PC-3 (cell line): ENCODE measurements at regions not wholly inside any gene's neighbourhood (a gene's known extent, or its start where the extent isn't known, plus 50 kb on each side); places are given as distances from the start of the nearest gene placed in this dataset.
"Not testable (repeated sequence)": the region's sequence is repeated elsewhere in the genome, so short reads cannot be mapped to it uniquely, and the experiment has no call there.

Experiments
- ATAC-seq: fragments of 200-7000 bp; cut with Tn5 transposase; 2 replicates; pipeline ENCODE4 v1.9.1; 2020; ENCODE audit warnings: mild to moderate bottlenecking, moderate library complexity
- BruUV-seq: library from RNA; stranded (reverse); fragments of 400-500 nt; replicated peaks from 2 replicates; lab custom pipeline; 2021; lab: Mats Ljungman, UMichigan
- CTCF ChIA-PET: fragments of 300-600 bp; sonication (Branson Sonifier 250); formaldehyde crosslinking; loops from one replicate; lab custom pipeline; 2022; ENCODE audit warnings: antibody characterized with exemption; lab: Charles Lee
- POLR2A ChIA-PET: fragments of 300-600 bp; sonication (Branson Sonifier 250); formaldehyde crosslinking; loops from one replicate; lab custom pipeline; 2022; ENCODE audit warnings: antibody characterized with exemption; ENCODE audit not compliant: unreplicated experiment; lab: Charles Lee
- DNase-seq: peaks from one replicate; pipeline ENCODE4 v3.0.0-alpha.2; 2015
- H2AFZ ChIP-seq: fragments of 300-600 bp; sonication (generic); 2 replicates; pipeline ENCODE4 v1.6.0; 2016; ENCODE audit warnings: antibody characterized with exemption, low read length
- H3F3A ChIP-seq: fragments of 300-600 bp; sonication (generic); one replicate; pipeline ENCODE4 v1.6.0; 2017; ENCODE audit warnings: antibody characterized with exemption, low read length, control low read depth, mild to moderate bottlenecking; ENCODE audit not compliant: unreplicated experiment
- H3K27ac ChIP-seq: fragments of 300-600 bp; sonication (generic); 2 replicates; pipeline ENCODE4 v1.5.1; 2016; ENCODE audit warnings: mild to moderate bottlenecking, low read length
- H3K27me3 ChIP-seq: fragments of 300-600 bp; sonication (generic); 2 replicates; pipeline ENCODE4 v1.6.1; 2016; ENCODE audit warnings: low read length, mixed read lengths
- H3K36me3 ChIP-seq: fragments of 300-600 bp; sonication (generic); 2 replicates; pipeline ENCODE4 v1.6.1; 2016; ENCODE audit warnings: low read depth, mixed run types, low read length, mixed read lengths
- H3K4me1 ChIP-seq: fragments of 300-600 bp; sonication (generic); 2 replicates; pipeline ENCODE4 v1.5.1; 2016; ENCODE audit warnings: low read length; ENCODE audit not compliant: insufficient read depth
- H3K4me2 ChIP-seq: fragments of 300-600 bp; sonication (generic); 2 replicates; pipeline ENCODE4 v1.6.0; 2016; ENCODE audit warnings: low read length
- H3K4me3 ChIP-seq: fragments of 300-600 bp; sonication (generic); 2 replicates; pipeline ENCODE4 v1.5.1; 2016; ENCODE audit warnings: mild to moderate bottlenecking, low read length, mixed read lengths
- H3K79me2 ChIP-seq: fragments of 300-600 bp; sonication (generic); 2 replicates; pipeline ENCODE4 v1.6.1; 2017; ENCODE audit warnings: low read length, mixed read lengths
- H3K9ac ChIP-seq: fragments of 300-600 bp; sonication (generic); 2 replicates; pipeline ENCODE4 v1.6.0; 2016; ENCODE audit warnings: mild to moderate bottlenecking, low read length
- H3K9me2 ChIP-seq: fragments of 300-600 bp; sonication (generic); replicated peaks from 2 replicates; pipeline ENCODE4 v1.6.1; 2016; ENCODE audit warnings: mixed run types, low read length, mixed read lengths
- H3K9me3 ChIP-seq: fragments of 300-600 bp; sonication (generic); 2 replicates; pipeline ENCODE4 v1.6.1; 2016; ENCODE audit warnings: low read length, mixed read lengths
- H4K20me1 ChIP-seq: fragments of 300-600 bp; sonication (generic); 2 replicates; pipeline ENCODE4 v1.6.1; 2016; ENCODE audit warnings: low read length, mixed read lengths
- EZH2 ChIP-seq: fragments of 300-600 bp; sonication (generic); IDR thresholded peaks from one replicate; pipeline ENCODE4 v1.6.1; 2017; ENCODE audit warnings: antibody characterized with exemption, mild to moderate bottlenecking, low read length; ENCODE audit not compliant: unreplicated experiment
- EZH2phosphoT487 ChIP-seq: fragments of 300-600 bp; sonication (generic); IDR thresholded peaks from 2 replicates; pipeline ENCODE4 v1.6.1; 2018; ENCODE audit warnings: mild to moderate bottlenecking, antibody characterized with exemption, low read length, borderline replicate concordance
- intact Hi-C: fragments of 100-400 bp; cut with micrococcal nuclease; formaldehyde crosslinking; loops from 2 replicates; pipeline ENCODE4 v1.9.0; 2023
- TF ChIP-seq, protein P1 (sequence below): fragments of 300-600 bp; sonication (generic); conservative IDR thresholded peaks from 2 replicates; pipeline ENCODE4 v1.5.1; 2017; ENCODE audit warnings: antibody characterized with exemption, low read depth, mild to moderate bottlenecking, low read length

DNA sequence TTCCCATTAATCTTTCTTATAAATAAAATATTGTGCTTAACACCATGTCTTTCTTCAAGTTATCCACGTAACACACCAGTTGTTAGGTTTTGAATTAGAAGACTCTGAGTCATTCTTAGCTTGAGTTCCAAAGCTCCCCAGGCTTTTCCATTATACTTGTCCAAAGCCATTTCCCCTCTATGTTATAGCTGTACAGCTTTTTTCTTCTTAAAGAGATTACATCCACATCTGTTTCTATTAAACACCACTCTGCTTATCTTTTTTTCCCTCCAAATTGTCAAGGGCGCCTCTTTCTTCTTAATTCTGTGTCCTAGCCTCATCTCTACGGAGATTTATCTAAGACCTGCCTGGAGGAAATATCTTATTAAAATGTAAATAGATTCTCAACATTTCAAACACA is 139.4 kb upstream of the CPHXL start:
- BruUV-seq, result no TSS peak
- POLR2A ChIA-PET, result no interaction called here
- H4K20me1 ChIP-seq, result no peaks in the 10 kb centered on the region
- H3K9me3 ChIP-seq, result no peaks in the 10 kb centered on the region
- TF ChIP-seq EZH2, result no peak
- no peak overlapping the region for H3K4me2 ChIP-seq
- H3K4me1 ChIP-seq, result no peaks in the 10 kb centered on the region
- DNase-seq, result no peak
- ATAC-seq, result no peak
- H3K9ac ChIP-seq, result no peak overlapping the region
- no peak overlapping the region for H3K4me3 ChIP-seq
- CTCF ChIA-PET, result no interaction called here
- H3K36me3 ChIP-seq, result no peaks in the 10 kb centered on the region
- H3K79me2 ChIP-seq, result no peaks in the 10 kb centered on the region
- H3F3A ChIP-seq, result no peaks in the 10 kb centered on the region
- no peaks in the 10 kb centered on the region for H3K9me2 ChIP-seq
- H2AFZ ChIP-seq, result no peak overlapping the region
- no peak overlapping the region for H3K27ac ChIP-seq
- intact Hi-C loops, result no loop called here
- peaks cover 22% of the 10 kb centered on the region for H3K27me3 ChIP-seq

DNA sequence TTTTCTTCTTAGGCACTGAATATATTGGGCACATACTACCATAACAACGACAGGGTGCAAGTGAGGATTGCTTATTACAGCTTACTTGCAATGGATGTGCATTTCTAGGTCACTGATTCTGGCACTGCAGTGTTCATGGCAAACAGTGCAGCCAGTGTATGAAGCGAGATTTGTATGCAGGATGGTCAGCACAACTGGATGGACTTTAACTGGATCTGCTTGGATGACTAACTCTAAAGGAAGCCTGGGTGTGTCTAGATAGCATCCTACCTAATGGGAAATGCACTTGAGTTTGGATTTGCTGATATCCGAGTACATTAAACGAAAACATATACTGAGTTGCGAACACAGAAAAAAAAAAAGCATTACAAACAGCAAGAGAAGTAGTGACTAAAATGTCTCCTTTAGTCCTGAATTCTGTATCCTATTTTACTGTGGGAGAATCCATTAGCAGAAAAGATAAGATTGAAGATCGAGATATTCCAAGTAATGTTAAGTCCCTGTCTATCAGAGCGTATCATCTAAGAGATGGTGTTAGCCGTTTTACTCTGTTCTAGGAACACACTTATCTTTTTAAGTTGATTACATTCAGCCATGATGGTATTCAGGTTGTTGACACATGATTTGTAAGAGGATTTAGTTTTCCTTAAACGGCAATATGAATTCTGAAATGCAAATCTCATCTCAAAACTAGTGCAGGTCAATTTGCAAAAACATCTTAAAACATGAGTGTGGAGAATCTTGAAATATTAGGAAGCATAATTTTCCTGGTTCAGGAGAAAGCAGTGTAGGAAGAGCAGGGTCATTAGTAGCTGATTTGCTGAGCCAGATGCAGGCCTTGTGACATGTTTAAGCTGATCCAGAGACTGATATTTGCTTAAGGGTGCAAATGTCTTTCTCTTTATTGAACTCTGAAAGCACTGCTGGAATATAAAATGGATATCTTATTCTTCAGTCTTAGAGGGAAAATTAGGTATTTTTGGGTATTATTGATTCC is 142.6 kb upstream of the CPHXL start:
- H3F3A ChIP-seq, result no peaks in the 10 kb centered on the region
- no peaks in the 10 kb centered on the region for H3K36me3 ChIP-seq
- no peak for ATAC-seq
- intact Hi-C loops, result no loop called here
- ChIA-PET POLR2A (no interaction called here), CTCF (no interaction called here)
- H3K9me3 ChIP-seq, result no peaks in the 10 kb centered on the region
- H3K4me2 ChIP-seq, result no peak overlapping the region
- no peak overlapping the region for H3K9ac ChIP-seq
- no peaks in the 10 kb centered on the region for H3K4me1 ChIP-seq
- no peak for DNase-seq
- H3K79me2 ChIP-seq, result no peaks in the 10 kb centered on the region
- no peaks in the 10 kb centered on the region for H4K20me1 ChIP-seq
- no peaks in the 10 kb centered on the region for H3K9me2 ChIP-seq
- BruUV-seq, result no TSS peak
- no peak for TF ChIP-seq EZH2phosphoT487
- TF ChIP-seq EZH2, result no peak
- TF ChIP-seq, protein P1, sequence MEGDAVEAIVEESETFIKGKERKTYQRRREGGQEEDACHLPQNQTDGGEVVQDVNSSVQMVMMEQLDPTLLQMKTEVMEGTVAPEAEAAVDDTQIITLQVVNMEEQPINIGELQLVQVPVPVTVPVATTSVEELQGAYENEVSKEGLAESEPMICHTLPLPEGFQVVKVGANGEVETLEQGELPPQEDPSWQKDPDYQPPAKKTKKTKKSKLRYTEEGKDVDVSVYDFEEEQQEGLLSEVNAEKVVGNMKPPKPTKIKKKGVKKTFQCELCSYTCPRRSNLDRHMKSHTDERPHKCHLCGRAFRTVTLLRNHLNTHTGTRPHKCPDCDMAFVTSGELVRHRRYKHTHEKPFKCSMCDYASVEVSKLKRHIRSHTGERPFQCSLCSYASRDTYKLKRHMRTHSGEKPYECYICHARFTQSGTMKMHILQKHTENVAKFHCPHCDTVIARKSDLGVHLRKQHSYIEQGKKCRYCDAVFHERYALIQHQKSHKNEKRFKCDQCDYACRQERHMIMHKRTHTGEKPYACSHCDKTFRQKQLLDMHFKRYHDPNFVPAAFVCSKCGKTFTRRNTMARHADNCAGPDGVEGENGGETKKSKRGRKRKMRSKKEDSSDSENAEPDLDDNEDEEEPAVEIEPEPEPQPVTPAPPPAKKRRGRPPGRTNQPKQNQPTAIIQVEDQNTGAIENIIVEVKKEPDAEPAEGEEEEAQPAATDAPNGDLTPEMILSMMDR, result no peak
- no peak overlapping the region for H2AFZ ChIP-seq
- H3K27ac ChIP-seq, result no peak overlapping the region
- no peaks in the 10 kb centered on the region for H3K27me3 ChIP-seq
- H3K4me3 ChIP-seq, result no peak overlapping the region

DNA sequence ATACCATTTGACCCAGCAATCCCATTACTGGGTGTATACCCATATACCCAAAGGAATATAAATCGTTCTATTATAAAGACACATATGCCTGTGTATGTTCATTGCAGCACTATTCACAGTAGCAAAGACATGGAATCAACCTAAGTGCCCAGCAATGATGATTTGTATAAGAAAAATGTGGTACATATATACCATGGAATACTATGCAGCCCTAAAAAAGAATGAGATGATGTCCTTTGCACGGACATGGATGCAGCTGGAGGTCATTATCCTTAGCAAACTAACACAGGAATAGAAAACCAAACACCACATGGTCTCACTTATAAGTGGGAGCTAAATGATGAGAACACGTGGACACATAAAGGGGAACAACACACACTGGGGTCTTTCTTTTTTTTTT is 155.0 kb upstream of the CPHXL start:
- H3K79me2 ChIP-seq, H3K36me3 ChIP-seq, H3K9me2 ChIP-seq, H4K20me1 ChIP-seq, H3F3A ChIP-seq, CTCF ChIA-PET, H2AFZ ChIP-seq, H3K4me2 ChIP-seq, H3K9ac ChIP-seq, DNase-seq, H3K4me3 ChIP-seq, H3K27ac ChIP-seq, ATAC-seq, H3K4me1 ChIP-seq, intact Hi-C loops, BruUV-seq, POLR2A ChIA-PET, H3K9me3 ChIP-seq: not testable (repeated sequence)
- H3K27me3 ChIP-seq, result peaks cover 14% of the 10 kb centered on the region
